HEK293T (cell line): ENCODE measurements at regions not wholly inside any gene's neighbourhood (a gene's known extent, or its start where the extent isn't known, plus 50 kb on each side); places are given as distances from the start of the nearest gene placed in this dataset.

Experiments used
- ARNT ChIP-seq: fragments of 450-650 bp; IDR thresholded peaks from 2 replicates; pipeline ENCODE4 v1.6.1; 2017; ENCODE audit warnings: mild to moderate bottlenecking
- BHLHE40 ChIP-seq: fragments of 450-650 bp; IDR thresholded peaks from 2 replicates; pipeline ENCODE4 v1.6.1; 2016; ENCODE audit warnings: mild to moderate bottlenecking, moderate library complexity, borderline replicate concordance
- ELF4 ChIP-seq: fragments of 450-650 bp; IDR thresholded peaks from 2 replicates; pipeline ENCODE4 v1.6.1; 2017; ENCODE audit warnings: antibody characterized with exemption
- FOXK2 ChIP-seq: fragments of 450-650 bp; IDR thresholded peaks from 2 replicates; pipeline ENCODE4 v1.6.1; 2016; ENCODE audit warnings: mild to moderate bottlenecking
- FOXM1 ChIP-seq: fragments of 450-650 bp; IDR thresholded peaks from 2 replicates; pipeline ENCODE4 v1.6.1; 2017; ENCODE audit warnings: mild to moderate bottlenecking, borderline replicate concordance
- HDGF ChIP-seq: fragments of 450-650 bp; IDR thresholded peaks from 2 replicates; pipeline ENCODE4 v1.6.1; 2017; ENCODE audit warnings: antibody characterized with exemption, borderline replicate concordance
- NFRKB ChIP-seq: fragments of 450-650 bp; IDR thresholded peaks from 2 replicates; pipeline ENCODE4 v1.6.1; 2016; ENCODE audit warnings: mild to moderate bottlenecking, moderate library complexity
- SP1 ChIP-seq: fragments of 450-650 bp; IDR thresholded peaks from 2 replicates; pipeline ENCODE4 v1.6.1; 2017
- TARDBP ChIP-seq: fragments of 450-650 bp; IDR thresholded peaks from 2 replicates; pipeline ENCODE4 v1.6.1; 2016
- ZNF384 ChIP-seq: fragments of 450-650 bp; IDR thresholded peaks from 2 replicates; pipeline ENCODE4 v1.6.1; 2016

- TF ChIP-seq FOXK2 (no peak), SP1 (no peak), ARNT (no peak), FOXM1 (no peak), ZNF384 (no peak), HDGF (no peak), NFRKB (no peak), ELF4 (no peak), TARDBP (no peak), BHLHE40 (no peak)
Measured at GRCh38 chr6:18328070-18328469, 59.1 kb upstream of the RNF144B start.
